ENCODE measurements at regions not wholly inside any gene's neighbourhood (a gene's known extent, or its start where the extent isn't known, plus 50 kb on each side); places are given as distances from the start of the nearest gene placed in this dataset.

DNA sequence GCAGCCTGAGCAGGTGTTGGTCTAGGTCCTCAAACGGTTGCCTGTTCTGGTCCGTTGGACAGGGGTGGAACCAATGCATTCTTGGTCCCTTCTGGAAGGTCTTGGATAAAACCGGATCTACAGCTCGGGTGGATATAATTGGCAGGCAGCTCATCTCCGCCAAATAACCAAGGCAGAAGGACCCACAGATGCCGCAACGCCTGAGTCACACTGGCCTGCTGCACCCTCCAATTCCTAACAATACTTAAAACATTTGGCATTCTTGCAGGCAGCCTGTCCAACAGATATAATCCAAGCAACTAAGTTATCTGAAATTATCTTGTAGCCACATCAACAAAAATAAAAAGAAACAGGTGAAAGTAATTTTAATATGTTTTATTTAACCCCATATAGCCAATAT lies 59.0 kb upstream of the FGF14 start:
- Histone ChIP-seq H3K27me3 (ENCODE audit: insufficient read depth, poor library complexity, severe bottlenecking) (peaks cover 4% of the 10 kb centered on the region), H3K27ac (replicated peaks) (no peak overlapping the region), H3K4me3 (replicated peaks; ENCODE audit: insufficient read depth, low read length) (no peak overlapping the region)
- TF ChIP-seq POLR2AphosphoS5 (IDR thresholded peaks at IDR 0.05; ENCODE audit: low read depth): no peak
- DNase-seq (ENCODE audit: low read depth in 1 of 2, low spot score in 1 of 2): no peak

DNA sequence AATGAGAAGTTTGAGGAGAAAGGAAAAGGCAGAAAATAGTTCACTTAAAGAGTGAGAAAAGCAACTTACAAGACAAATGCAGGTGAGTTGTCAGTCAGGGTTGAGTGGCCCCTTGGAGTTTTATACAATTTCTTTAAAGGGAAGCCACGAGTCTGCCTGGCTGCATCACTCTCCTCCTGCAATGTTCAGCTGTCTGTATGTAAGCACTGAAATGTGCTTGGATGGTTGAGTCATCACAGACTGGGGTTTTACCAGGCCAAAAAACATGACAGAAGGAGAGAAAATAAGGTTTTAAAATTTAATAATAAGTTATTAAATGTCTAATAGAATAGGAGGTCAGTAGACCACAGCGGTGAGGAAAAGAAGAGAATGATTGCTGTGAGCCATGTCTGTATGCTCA lies 51.0 kb upstream of the FGF14 start:
- no peak for TF ChIP-seq POLR2AphosphoS5 (IDR thresholded peaks at IDR 0.05; ENCODE audit: low read depth)
- TF ChIP-seq CTCF (IDR thresholded peaks at IDR 0.05; ENCODE audit: insufficient read depth, low read length): no peak
- TF ChIP-seq GABPA (IDR thresholded peaks at IDR 0.05; ENCODE audit: low read depth): no peak
- no peak for TF ChIP-seq REST (IDR thresholded peaks at IDR 0.05; ENCODE audit: insufficient replicate concordance, low read depth)
- no peak for TF ChIP-seq SPI1 (IDR thresholded peaks at IDR 0.05; ENCODE audit: borderline replicate concordance, low read depth)
- no peak overlapping the region for H3K27ac ChIP-seq (replicated peaks)
- no peak overlapping the region for H3K4me3 ChIP-seq (replicated peaks; ENCODE audit: insufficient read depth, low read length)
- no peak for DNase-seq (ENCODE audit: low read depth in 1 of 2, low spot score in 1 of 2)
- no peaks in the 10 kb centered on the region for H3K27me3 ChIP-seq (ENCODE audit: insufficient read depth, poor library complexity, severe bottlenecking)

All from HL-60 (cell line).